Endothelial cell (in vitro differentiated cells): ENCODE measurements at regions not wholly inside any gene's neighbourhood (a gene's known extent, or its start where the extent isn't known, plus 50 kb on each side); places are given as distances from the start of the nearest gene placed in this dataset.

Experiments
- DNase-seq: peaks from one replicate; pipeline ENCODE4 v3.0.0; 2021; ENCODE audit warnings: low spot score
- H3K27ac Mint-ChIP-seq: one replicate; pipeline ENCODE4 v1.8.0; 2021; ENCODE audit warnings: mixed read lengths, inconsistent platforms; ENCODE audit not compliant: unreplicated experiment
- H3K27me3 Mint-ChIP-seq: one replicate; pipeline ENCODE4 v1.8.0; 2021; ENCODE audit warnings: mild to moderate bottlenecking, moderate library complexity, mixed read lengths, inconsistent platforms; ENCODE audit not compliant: unreplicated experiment
- H3K36me3 Mint-ChIP-seq: one replicate; pipeline ENCODE4 v1.8.0; 2021; ENCODE audit warnings: mild to moderate bottlenecking, low read depth, mixed read lengths, inconsistent platforms; ENCODE audit not compliant: unreplicated experiment
- H3K4me1 Mint-ChIP-seq: one replicate; pipeline ENCODE4 v1.8.0; 2021; ENCODE audit warnings: mild to moderate bottlenecking, mixed read lengths, inconsistent platforms; ENCODE audit not compliant: unreplicated experiment
- H3K4me3 Mint-ChIP-seq: one replicate; pipeline ENCODE4 v1.8.0; 2021; ENCODE audit warnings: mild to moderate bottlenecking, mixed read lengths, inconsistent platforms; ENCODE audit not compliant: unreplicated experiment
- H3K9me3 Mint-ChIP-seq: one replicate; pipeline ENCODE4 v1.8.0; 2021; ENCODE audit warnings: mixed read lengths, inconsistent platforms; ENCODE audit not compliant: unreplicated experiment
- TF ChIP-seq, protein P1 (sequence below): fragments of 200-600 bp; sonication (generic); IDR thresholded peaks from one replicate; pipeline ENCODE4 v1.5.0; 2021; ENCODE audit warnings: antibody characterized with exemption; ENCODE audit not compliant: unreplicated experiment

GRCh38 chr2:100766256-100766655 is 53.7 kb upstream of the NPAS2 start:
- peaks cover 3% of the 10 kb centered on the region for H3K27me3 Mint-ChIP-seq
- H3K9me3 Mint-ChIP-seq, result no peaks in the 10 kb centered on the region
- no peak for DNase-seq

GRCh38 chr2:100766806-100767205 is 53.1 kb upstream of the NPAS2 start:
- no peak overlapping the region for H3K27ac Mint-ChIP-seq
- no peak for DNase-seq
- H3K36me3 Mint-ChIP-seq, result no peaks in the 10 kb centered on the region
- TF ChIP-seq, protein P1, sequence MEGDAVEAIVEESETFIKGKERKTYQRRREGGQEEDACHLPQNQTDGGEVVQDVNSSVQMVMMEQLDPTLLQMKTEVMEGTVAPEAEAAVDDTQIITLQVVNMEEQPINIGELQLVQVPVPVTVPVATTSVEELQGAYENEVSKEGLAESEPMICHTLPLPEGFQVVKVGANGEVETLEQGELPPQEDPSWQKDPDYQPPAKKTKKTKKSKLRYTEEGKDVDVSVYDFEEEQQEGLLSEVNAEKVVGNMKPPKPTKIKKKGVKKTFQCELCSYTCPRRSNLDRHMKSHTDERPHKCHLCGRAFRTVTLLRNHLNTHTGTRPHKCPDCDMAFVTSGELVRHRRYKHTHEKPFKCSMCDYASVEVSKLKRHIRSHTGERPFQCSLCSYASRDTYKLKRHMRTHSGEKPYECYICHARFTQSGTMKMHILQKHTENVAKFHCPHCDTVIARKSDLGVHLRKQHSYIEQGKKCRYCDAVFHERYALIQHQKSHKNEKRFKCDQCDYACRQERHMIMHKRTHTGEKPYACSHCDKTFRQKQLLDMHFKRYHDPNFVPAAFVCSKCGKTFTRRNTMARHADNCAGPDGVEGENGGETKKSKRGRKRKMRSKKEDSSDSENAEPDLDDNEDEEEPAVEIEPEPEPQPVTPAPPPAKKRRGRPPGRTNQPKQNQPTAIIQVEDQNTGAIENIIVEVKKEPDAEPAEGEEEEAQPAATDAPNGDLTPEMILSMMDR, result no peak
- H3K9me3 Mint-ChIP-seq, result no peaks in the 10 kb centered on the region
- no peak overlapping the region for H3K4me3 Mint-ChIP-seq
- peaks cover 3% of the 10 kb centered on the region for H3K27me3 Mint-ChIP-seq
- no peaks in the 10 kb centered on the region for H3K4me1 Mint-ChIP-seq

More at GRCh38 chr2:100766256-100766655, 53.7 kb upstream of the NPAS2 start:
- Mint-ChIP-seq H3K27ac (peak overlapping the region; percentile 42), H3K4me3 (no peak overlapping the region), H3K36me3 (no peaks in the 10 kb centered on the region), H3K4me1 (no peaks in the 10 kb centered on the region)
- TF ChIP-seq, protein P1, result no peak

DNA sequence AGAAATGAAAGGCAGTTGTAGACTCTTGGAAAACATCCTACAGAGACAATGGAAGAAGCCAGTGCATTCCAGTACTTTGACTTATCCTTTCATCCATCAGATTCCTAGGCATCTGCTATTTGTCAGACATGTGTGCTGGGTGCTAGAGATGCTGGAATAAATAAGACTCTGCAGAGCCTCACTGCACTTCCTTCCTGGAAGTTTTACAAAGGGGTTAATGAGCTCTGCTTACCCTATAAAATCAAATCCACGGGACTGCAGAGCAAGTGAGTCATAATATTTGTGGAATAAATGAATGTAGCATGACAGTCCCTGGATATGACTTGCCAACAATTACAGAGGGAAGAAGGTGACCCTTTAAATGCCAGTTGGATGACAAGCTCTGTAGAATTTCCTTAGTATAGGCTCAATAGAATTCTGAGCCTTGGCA is 52.7 kb upstream of the NPAS2 start:
- H3K9me3 Mint-ChIP-seq, result no peaks in the 10 kb centered on the region
- TF ChIP-seq, protein P1, result no peak
- H3K36me3 Mint-ChIP-seq, result no peaks in the 10 kb centered on the region
- no peak overlapping the region for H3K4me3 Mint-ChIP-seq
- H3K4me1 Mint-ChIP-seq, result no peaks in the 10 kb centered on the region
- no peak overlapping the region for H3K27ac Mint-ChIP-seq
- no peak for DNase-seq
- peaks cover 3% of the 10 kb centered on the region for H3K27me3 Mint-ChIP-seq

DNA sequence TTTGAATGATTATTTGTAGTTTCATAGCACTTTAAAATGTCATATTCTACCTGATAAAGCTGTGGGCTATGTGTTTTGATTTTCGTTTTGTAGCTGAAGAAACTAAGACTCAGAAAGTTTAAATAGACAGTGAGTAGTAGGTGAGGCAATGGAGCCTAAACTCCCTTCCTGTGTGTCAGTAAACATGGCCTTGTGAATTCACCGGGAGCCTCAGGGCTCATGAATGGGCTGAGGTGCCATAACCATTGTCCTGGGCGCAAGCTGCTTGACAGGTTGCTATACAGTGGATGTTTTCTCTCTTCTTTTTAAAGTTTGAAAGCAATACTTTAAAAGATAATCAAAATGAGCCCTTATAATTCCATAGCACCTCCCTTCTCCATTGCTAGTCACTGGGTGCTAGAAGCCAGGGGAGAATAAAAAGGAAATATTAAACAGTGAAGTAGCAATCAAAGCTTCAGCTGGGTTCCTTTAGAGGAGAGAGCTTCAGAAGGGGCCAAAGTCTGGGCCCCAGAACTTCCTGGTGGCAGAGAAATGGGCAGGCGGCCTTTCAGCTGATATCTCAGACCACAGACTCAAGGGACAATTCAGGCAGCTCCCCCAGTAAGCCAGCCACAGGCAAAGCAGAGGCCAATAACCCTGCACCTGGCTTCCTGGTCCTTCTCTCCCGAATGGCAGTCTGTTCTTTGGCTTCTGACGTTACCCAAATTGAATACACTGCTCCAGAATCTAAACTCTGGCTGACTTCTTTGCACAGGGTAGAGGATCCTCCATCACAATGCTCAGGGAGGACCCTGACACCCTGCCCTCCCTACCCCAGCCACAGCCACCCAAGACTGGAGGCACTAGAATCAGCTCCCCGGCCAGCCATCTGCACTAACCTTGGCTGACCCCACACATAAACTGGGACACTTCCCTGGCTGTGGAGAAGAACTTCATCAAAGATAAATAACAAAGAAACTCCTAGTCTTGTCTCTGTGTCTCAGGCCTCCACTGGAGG is 51.8 kb upstream of the NPAS2 start:
- no peaks in the 10 kb centered on the region for H3K4me1 Mint-ChIP-seq
- TF ChIP-seq, protein P1, result no peak

More for the DNA sequence above, 51.8 kb upstream of the NPAS2 start:
- no peaks in the 10 kb centered on the region for H3K9me3 Mint-ChIP-seq
- no peaks in the 10 kb centered on the region for H3K36me3 Mint-ChIP-seq
- no peak for DNase-seq
- H3K27ac Mint-ChIP-seq, result no peak overlapping the region
- H3K4me3 Mint-ChIP-seq, result no peak overlapping the region
- H3K27me3 Mint-ChIP-seq, result peaks cover 3% of the 10 kb centered on the region
